SW 1271 (cell line): ENCODE measurements at regions not wholly inside any gene's neighbourhood (a gene's known extent, or its start where the extent isn't known, plus 50 kb on each side); places are given as distances from the start of the nearest gene placed in this dataset.
"Not testable (repeated sequence)": the region's sequence is repeated elsewhere in the genome, so short reads cannot be mapped to it uniquely, and the experiment has no call there.

ENCODE experiments used
- DNase-seq, 2 experiments: peaks; one replicate each; lab custom pipeline; 2025; lab: John Stamatoyannopoulos, UW

- DNase-seq, result no peak
These were observed 544.2 kb downstream of the SATB2 start for GRCh38 chr2:198913394-198914152.

GRCh38 chr2:198909525-198910267, 548.0 kb downstream of the SATB2 start:
- DNase-seq, result no peak

- DNase-seq, result no peak
These were observed 551.7 kb downstream of the SATB2 start for GRCh38 chr2:198905881-198906612.

- no peak for DNase-seq
These were observed 555.8 kb downstream of the SATB2 start for GRCh38 chr2:198901894-198902293.

- no peak for DNase-seq
These were observed 557.6 kb downstream of the SATB2 start for GRCh38 chr2:198900141-198900540.

- DNase-seq, result no peak
These were observed 567.2 kb downstream of the SATB2 start for GRCh38 chr2:198890490-198890889.

- no peak for DNase-seq
These were observed 574.1 kb downstream of the SATB2 start for GRCh38 chr2:198883604-198884003.

- no peak for DNase-seq
These were observed 576.8 kb downstream of the SATB2 start for GRCh38 chr2:198880986-198881385.

GRCh38 chr2:198880421-198880820, 577.3 kb downstream of the SATB2 start:
- no peak for DNase-seq

GRCh38 chr2:198874472-198874858, 583.3 kb downstream of the SATB2 start:
- no peak for DNase-seq

- DNase-seq, result no peak
These were observed 584.0 kb downstream of the SATB2 start for GRCh38 chr2:198873503-198874471.

GRCh38 chr2:198863655-198864054, 594.1 kb downstream of the SATB2 start:
- no peak for DNase-seq

GRCh38 chr2:198861080-198861479, 596.7 kb downstream of the SATB2 start:
- DNase-seq, result no peak

GRCh38 chr2:198857246-198857645, 600.5 kb downstream of the SATB2 start:
- no peak for DNase-seq

GRCh38 chr2:198855746-198856145, 602.0 kb downstream of the SATB2 start:
- DNase-seq, result not testable (repeated sequence)

GRCh38 chr2:198852248-198852647, 605.5 kb downstream of the SATB2 start:
- no peak for DNase-seq

- DNase-seq, result no peak
These were observed 632.2 kb downstream of the SATB2 start for GRCh38 chr2:198825534-198825933.

- no peak for DNase-seq
These were observed 640.2 kb downstream of the SATB2 start for GRCh38 chr2:198817536-198817935.

GRCh38 chr2:198815626-198816025, 642.1 kb downstream of the SATB2 start:
- no peak for DNase-seq

GRCh38 chr2:198811198-198811597, 646.5 kb downstream of the SATB2 start:
- DNase-seq, result no peak

GRCh38 chr2:198809976-198810375, 647.8 kb downstream of the SATB2 start:
- DNase-seq, result no peak

- DNase-seq, result no peak
These were observed 650.6 kb downstream of the SATB2 start for GRCh38 chr2:198807131-198807530.
